CD14-positive monocyte (primary cell): ENCODE measurements at regions not wholly inside any gene's neighbourhood (a gene's known extent, or its start where the extent isn't known, plus 50 kb on each side); places are given as distances from the start of the nearest gene placed in this dataset.
"Not testable (repeated sequence)": the region's sequence is repeated elsewhere in the genome, so short reads cannot be mapped to it uniquely, and the experiment has no call there.

Experiments used
- DNase-seq, 3 donors: peaks; one replicate each; pipeline ENCODE4 v3.0.0-alpha.2; 2011 to 2022
- H2AFZ ChIP-seq: 2 replicates; pipeline ENCODE4 v1.6.0; 2012; ENCODE audit warnings: mild to moderate bottlenecking, low read depth, low read length, inconsistent platforms; ENCODE audit not compliant: insufficient read depth, poor library complexity, severe bottlenecking
- H3K27ac ChIP-seq, 2 donors: 1 replicate in 1 of 2; 2 replicates in 1 of 2; pipeline ENCODE4 v1.5.1; 2012 to 2013; ENCODE audit warnings: low read length in 2 of 2, control low read depth in 1 of 2, inconsistent platforms in 1 of 2, low read depth in 1 of 2, mild to moderate bottlenecking in 1 of 2
- H3K27me3 ChIP-seq, 2 donors: one replicate each; pipeline versions ENCODE4 v1.6.0 to v1.6.1; 2011 to 2013; ENCODE audit warnings: low read length in 2 of 2; ENCODE audit not compliant: control insufficient read depth in 2 of 2, insufficient read depth in 2 of 2
- H3K36me3 ChIP-seq, 2 donors: replicated peaks in 1 of 2; 1 replicate in 1 of 2; 2 replicates in 1 of 2; pipeline versions ENCODE4 v1.5.1 to v1.6.1; 2012 to 2013; ENCODE audit warnings: low read length in 2 of 2, control low read depth in 1 of 2, inconsistent platforms in 1 of 2, mild to moderate bottlenecking in 1 of 2; ENCODE audit not compliant: insufficient read depth in 2 of 2, control insufficient read depth in 1 of 2
- H3K4me1 ChIP-seq, 2 donors: 1 replicate in 1 of 2; 2 replicates in 1 of 2; pipeline versions ENCODE4 v1.5.1 to v1.6.1; 2012 to 2013; ENCODE audit warnings: low read length in 2 of 2, control low read depth in 1 of 2, inconsistent platforms in 1 of 2, mild to moderate bottlenecking in 1 of 2, moderate library complexity in 1 of 2; ENCODE audit not compliant: insufficient read depth in 2 of 2, control insufficient read depth in 1 of 2
- H3K4me2 ChIP-seq: replicated peaks from 2 replicates; pipeline ENCODE3; 2012; ENCODE audit warnings: low read length, moderate library complexity, mild to moderate bottlenecking; ENCODE audit not compliant: poor library complexity, severe bottlenecking; ENCODE audit errors: extremely low read depth
- H3K4me3 ChIP-seq, 3 experiments: fragments of 200-600 bp in 1 of 3; sonication (generic) in 1 of 3; replicated peaks in 1 of 3; 1 replicate in 2 of 3; 2 replicates in 1 of 3; pipeline ENCODE4 v1.5.1; 2011 to 2013; ENCODE audit warnings: low read length in 3 of 3, mild to moderate bottlenecking in 3 of 3, control low read depth in 2 of 3, low read depth in 2 of 3, inconsistent platforms in 1 of 3, moderate library complexity in 1 of 3
- H3K79me2 ChIP-seq: 2 replicates; pipeline ENCODE4 v1.6.0; 2012; ENCODE audit warnings: mild to moderate bottlenecking, control low read depth, inconsistent platforms, low read length, moderate library complexity; ENCODE audit not compliant: insufficient read depth
- H3K9ac ChIP-seq: 2 replicates; pipeline ENCODE4 v1.6.0; 2017; ENCODE audit warnings: low read length, mild to moderate bottlenecking; ENCODE audit not compliant: insufficient read depth, poor library complexity, severe bottlenecking
- H3K9me3 ChIP-seq, 2 donors: replicated peaks in 1 of 2; 1 replicate in 1 of 2; 2 replicates in 1 of 2; pipeline versions ENCODE4 v1.5.1 to v1.6.1; 2012 to 2013; ENCODE audit warnings: low read length in 2 of 2, control low read depth in 1 of 2; ENCODE audit not compliant: control insufficient read depth in 1 of 2, insufficient read depth in 1 of 2
- H4K20me1 ChIP-seq: 2 replicates; pipeline ENCODE4 v1.6.0; 2012; ENCODE audit warnings: mild to moderate bottlenecking, low read length, control low read depth, moderate library complexity; ENCODE audit not compliant: insufficient read depth
- H3K27ac Mint-ChIP-seq, 7 donors: one replicate each; pipeline ENCODE4 v1.8.0; 2020; ENCODE audit warnings: mild to moderate bottlenecking in 7 of 7, mixed read lengths in 7 of 7, moderate library complexity in 6 of 7, inconsistent platforms in 2 of 7
- H3K27me3 Mint-ChIP-seq, 3 donors: one replicate each; pipeline ENCODE4 v1.8.0; 2021 to 2022; ENCODE audit warnings: low read depth in 3 of 3, mild to moderate bottlenecking in 3 of 3, mixed read lengths in 3 of 3, moderate library complexity in 3 of 3, inconsistent platforms in 1 of 3
- H3K36me3 Mint-ChIP-seq, 2 donors: one replicate each; pipeline ENCODE4 v1.8.0; 2020; ENCODE audit warnings: mixed read lengths in 2 of 2, inconsistent platforms in 1 of 2, mild to moderate bottlenecking in 1 of 2
- H3K4me1 Mint-ChIP-seq: one replicate; pipeline ENCODE4 v1.8.0; 2020; ENCODE audit warnings: mild to moderate bottlenecking, mixed read lengths
- H3K4me3 Mint-ChIP-seq, 2 donors: one replicate each; pipeline ENCODE4 v1.8.0; 2020; ENCODE audit warnings: mild to moderate bottlenecking in 2 of 2, mixed read lengths in 2 of 2, moderate library complexity in 1 of 2
- H3K9me3 Mint-ChIP-seq, 7 donors: one replicate each; pipeline ENCODE4 v1.8.0; 2020 to 2022; ENCODE audit warnings: mixed read lengths in 7 of 7, mild to moderate bottlenecking in 6 of 7, moderate library complexity in 6 of 7, inconsistent platforms in 2 of 7
- WGBS: methylation state at CpG from one replicate; pipeline ENCODE4 v1.1.5; 2013; ENCODE audit warnings: missing lambda C conversion rate; ENCODE audit not compliant: insufficient coverage; 5-methylcytosine and 5-hydroxymethylcytosine counted together
- intact Hi-C, 2 donors: fragments of 100-400 bp; cut with micrococcal nuclease; formaldehyde crosslinking; loops; one replicate each; pipeline versions ENCODE4 v1.15.0 to v1.15.1; 2023
- TF ChIP-seq, protein P1 (sequence below): fragments of 200-600 bp; IDR thresholded peaks from one replicate; pipeline ENCODE4 v1.8.0; 2022; ENCODE audit warnings: antibody characterized with exemption, mild to moderate bottlenecking

DNA sequence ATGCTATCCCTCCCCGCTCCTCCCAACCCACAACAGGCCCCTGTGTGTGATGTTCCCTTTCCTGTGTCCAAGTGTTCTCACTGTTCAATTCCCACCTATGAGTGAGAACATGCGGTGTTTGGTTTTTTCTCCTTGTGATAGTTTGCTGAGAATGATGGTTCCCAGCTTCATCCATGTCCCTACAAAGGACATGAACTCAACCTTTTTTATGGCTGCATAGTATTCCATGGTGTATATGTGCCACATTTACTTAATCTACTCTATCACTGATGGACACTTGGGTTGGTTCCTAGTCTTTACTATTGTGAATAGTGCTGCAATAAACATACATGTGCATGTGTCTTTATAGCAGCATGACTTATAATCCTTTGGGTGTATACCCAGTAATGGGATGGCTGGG, 126.6 kb upstream of the HMGN3 start:
- not testable (repeated sequence) for H3K4me3 ChIP-seq

DNA sequence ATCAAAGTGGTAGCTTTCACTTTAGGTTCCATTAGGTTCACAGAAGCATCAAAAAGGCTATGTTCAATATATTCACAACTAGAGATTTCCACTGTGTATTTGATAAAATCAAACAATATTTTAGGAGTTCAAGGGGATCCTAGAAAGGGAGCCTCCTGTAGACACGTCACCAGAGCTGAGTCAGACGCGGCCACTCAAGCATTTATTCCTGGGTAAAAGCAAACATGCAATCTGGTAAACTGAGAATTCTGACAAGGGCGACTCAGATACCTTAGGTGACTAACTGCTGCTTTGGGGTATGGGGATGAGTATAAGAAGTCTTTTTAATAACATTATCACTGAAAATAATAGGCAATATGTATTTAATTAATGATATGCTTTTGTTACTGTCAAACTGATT, 118.7 kb upstream of the HMGN3 start:
- DNase-seq = no peak
- no peak overlapping the region for H3K9ac ChIP-seq
- no peaks in the 10 kb centered on the region for H3K9me3 ChIP-seq
- H2AFZ ChIP-seq = no peak overlapping the region
- no CpG with 5 or more reads among the region's 4 CpGs for WGBS
- no peaks in the 10 kb centered on the region for H4K20me1 ChIP-seq
- intact Hi-C loops = no loop called here
- Mint-ChIP-seq H3K9me3 (peaks cover 3 to 15% (median 10%) of the 10 kb centered on the region in 7 donors), H3K27me3 (peaks cover 0 to 2% (median 0%) of the 10 kb centered on the region in 3 donors), H3K4me3 (no peak overlapping the region), H3K36me3 (no peaks in the 10 kb centered on the region), H3K4me1 (no peaks in the 10 kb centered on the region), H3K27ac (no peak overlapping the region)
- H3K4me3 ChIP-seq = no peak overlapping the region
- no peaks in the 10 kb centered on the region for H3K27me3 ChIP-seq
- TF ChIP-seq, protein P1, sequence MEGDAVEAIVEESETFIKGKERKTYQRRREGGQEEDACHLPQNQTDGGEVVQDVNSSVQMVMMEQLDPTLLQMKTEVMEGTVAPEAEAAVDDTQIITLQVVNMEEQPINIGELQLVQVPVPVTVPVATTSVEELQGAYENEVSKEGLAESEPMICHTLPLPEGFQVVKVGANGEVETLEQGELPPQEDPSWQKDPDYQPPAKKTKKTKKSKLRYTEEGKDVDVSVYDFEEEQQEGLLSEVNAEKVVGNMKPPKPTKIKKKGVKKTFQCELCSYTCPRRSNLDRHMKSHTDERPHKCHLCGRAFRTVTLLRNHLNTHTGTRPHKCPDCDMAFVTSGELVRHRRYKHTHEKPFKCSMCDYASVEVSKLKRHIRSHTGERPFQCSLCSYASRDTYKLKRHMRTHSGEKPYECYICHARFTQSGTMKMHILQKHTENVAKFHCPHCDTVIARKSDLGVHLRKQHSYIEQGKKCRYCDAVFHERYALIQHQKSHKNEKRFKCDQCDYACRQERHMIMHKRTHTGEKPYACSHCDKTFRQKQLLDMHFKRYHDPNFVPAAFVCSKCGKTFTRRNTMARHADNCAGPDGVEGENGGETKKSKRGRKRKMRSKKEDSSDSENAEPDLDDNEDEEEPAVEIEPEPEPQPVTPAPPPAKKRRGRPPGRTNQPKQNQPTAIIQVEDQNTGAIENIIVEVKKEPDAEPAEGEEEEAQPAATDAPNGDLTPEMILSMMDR = no peak
- no peak overlapping the region for H3K27ac ChIP-seq
- H3K36me3 ChIP-seq = no peaks in the 10 kb centered on the region
- no peaks in the 10 kb centered on the region for H3K79me2 ChIP-seq
- H3K4me1 ChIP-seq = no peaks in the 10 kb centered on the region
- no peak overlapping the region for H3K4me2 ChIP-seq

More for the DNA sequence above, 126.6 kb upstream of the HMGN3 start:
- H3K27me3 ChIP-seq, H4K20me1 ChIP-seq, H3K27ac ChIP-seq, H3K36me3 ChIP-seq, H3K4me1 Mint-ChIP-seq, H2AFZ ChIP-seq, H3K36me3 Mint-ChIP-seq, H3K4me3 Mint-ChIP-seq, H3K27me3 Mint-ChIP-seq, H3K79me2 ChIP-seq, H3K9ac ChIP-seq, H3K9me3 ChIP-seq, DNase-seq, H3K27ac Mint-ChIP-seq, H3K4me2 ChIP-seq, intact Hi-C loops, H3K4me1 ChIP-seq: not testable (repeated sequence)
- H3K9me3 Mint-ChIP-seq = peaks cover 4 to 20% (median 9%) of the 10 kb centered on the region in 7 donors
- WGBS = no CpG with 5 or more reads among the region's 2 CpGs
